NCI-H2029 (cell line): ENCODE measurements at regions not wholly inside any gene's neighbourhood (a gene's known extent, or its start where the extent isn't known, plus 50 kb on each side); places are given as distances from the start of the nearest gene placed in this dataset.

Experiments used
- DNase-seq: peaks from one replicate; lab custom pipeline; 2025; lab: John Stamatoyannopoulos, UW

DNA sequence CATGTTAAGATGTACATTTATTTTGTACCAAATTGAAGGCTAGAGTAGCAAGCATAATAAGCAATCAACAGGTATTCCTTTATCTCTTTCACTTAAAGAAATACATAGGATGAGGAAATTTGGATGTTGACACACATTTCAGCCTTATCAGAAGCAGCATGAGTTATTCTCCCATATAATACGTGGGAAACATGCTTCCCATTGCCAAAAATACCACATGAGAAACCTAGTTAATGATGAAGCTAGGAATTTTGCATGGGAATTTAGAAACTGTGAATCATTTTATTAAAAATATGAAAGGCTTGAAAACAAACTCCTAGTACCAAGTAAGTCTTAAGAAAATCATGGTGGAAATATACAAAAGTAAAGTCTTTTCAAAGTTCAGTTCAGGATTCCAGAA is 751.8 kb downstream of the TSN start:
- DNase-seq = no peak

DNA sequence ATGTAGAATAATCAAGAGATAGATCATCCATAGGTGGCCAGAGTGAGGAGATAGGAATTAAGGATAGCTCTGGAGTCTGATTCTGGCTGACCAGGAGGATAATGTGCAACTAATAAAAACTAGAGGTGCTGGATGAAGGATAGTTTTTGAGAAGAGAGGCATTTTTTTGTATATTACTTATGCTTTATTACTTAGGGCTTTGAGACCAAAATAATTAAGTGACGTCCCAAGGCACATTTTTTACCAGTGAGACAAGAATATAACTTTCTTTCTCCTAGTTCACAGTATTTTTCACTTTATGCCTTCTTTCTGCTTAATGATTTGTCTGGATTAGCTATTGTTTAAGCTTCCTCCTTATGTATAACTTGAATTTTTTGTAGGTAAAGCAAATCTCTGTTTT is 756.6 kb downstream of the TSN start:
- no peak for DNase-seq

DNA sequence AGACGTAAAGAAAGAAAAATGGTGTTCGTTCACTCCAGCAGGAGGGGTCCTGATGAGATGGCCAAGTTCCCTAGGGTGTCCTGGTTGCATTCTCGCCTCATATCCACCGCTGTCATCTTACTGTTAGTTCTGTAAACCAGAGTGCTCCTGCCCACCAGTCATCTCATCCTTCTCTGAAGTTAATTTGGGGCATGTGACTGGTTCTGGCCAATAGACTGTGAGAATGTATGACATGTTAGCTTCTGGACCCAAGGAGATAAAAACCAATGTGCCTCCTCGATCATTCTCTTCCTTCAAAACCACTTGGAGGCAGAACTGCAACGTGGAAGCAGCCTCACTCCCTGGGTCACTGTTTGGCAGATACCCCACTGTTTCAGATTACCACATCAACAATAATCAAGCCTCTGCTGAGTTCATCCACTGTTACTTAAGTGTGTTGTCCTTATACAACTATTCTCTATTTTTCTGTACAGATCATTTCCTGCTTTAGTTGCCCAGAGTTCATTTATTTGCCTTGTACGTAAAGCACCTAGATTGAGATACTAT is 759.1 kb downstream of the TSN start:
- DNase-seq = peak; percentile 78

DNA sequence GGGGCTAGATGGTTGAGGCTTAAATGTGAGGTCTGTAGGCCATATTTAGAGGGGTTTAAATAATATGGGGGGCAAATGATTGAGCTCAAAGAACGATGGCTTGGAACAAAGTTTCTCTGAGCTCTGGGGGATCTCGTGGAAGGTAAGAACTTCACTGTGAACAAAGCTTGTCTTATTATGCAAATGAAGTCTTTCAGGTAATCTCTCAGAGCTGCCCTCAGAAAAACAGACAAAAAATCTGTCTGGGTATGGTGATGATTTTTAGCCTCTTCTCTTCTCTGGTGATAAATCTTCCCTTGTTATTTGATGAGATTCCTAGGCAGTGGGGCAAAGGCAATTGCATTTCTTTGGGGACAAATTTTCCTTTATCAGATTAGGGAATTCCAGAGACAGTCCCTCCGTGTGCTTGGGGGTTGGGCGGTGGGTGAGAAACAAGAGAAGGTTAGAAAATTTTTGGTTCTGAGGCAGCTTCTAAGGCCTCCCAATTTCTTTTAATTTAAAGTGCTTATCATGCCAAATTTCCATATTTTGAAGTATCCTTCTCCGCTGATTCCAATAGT is 760.4 kb downstream of the TSN start:
- DNase-seq = no peak

DNA sequence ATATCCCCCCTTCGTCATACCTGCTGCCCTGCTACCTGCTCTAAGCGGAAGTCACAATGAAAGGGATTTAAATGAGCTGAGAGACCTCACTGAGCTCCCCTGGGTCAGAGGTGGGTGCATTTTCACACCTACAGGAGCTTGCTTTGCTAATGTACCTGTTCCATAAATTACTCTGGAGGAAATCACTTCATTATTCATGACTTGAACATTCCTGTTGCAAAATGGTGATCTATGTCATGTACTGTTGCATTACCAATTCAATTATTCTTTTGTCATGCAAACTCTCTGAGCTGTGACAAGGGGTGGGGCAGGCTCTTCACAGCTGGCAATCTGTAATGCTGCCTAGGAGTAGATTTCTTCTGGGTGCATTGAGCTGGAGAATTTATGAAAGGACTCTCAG is 761.3 kb downstream of the TSN start:
- no peak for DNase-seq

DNA sequence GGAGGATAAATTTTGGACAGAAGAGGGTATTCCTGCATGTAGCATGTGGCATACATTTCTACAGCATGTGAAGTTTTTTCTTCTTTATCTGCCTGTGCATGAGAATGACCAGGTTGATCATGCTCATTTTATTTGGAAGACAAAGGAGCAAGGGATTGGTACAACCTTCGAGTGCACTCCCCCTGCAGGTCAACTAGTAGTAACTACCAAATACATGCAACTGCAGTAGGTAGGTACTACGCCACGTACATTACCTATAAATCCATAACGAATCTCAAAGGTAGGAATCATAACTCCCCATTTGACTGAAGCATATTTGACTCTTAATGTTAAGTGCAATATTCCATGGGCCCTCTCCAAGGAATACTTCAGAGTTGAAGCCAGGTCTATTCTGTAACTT is 763.9 kb downstream of the TSN start:
- DNase-seq = no peak

DNA sequence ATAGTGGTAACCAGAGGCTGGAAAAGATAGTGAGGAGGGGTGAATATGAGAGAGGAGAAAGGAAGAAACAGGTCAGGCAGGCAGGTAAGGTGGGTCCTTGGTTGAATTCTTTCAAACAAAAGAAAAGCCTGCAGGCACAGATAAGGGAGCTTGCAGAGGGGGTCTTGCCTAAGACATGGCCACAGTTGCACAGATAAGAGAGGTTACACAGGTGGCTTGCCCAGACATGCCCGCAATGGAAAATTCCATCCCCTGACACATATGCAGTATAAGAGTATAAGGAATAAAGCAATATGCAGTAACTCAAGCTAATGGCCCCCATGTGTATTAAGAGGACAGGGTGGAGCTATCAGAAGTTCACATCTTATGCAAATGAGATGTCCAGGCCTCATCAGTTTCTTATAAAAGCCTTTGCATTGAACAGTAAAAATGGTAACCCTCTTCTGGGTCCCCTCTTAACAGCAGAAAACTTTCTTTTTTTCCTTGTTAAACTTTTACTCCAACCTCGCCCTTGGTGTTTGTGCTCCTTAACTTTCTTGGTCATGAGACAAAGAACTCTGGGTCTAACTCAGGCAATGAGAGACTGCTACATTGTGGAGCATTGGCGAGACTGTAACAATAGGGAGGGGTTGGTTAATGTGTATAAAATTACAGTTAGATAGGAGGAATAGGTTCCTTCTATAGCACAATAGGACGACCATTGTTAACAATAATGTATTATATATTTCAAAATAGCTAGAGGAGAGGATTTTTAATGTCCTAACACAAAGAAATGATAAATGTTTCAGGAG is 764.6 kb downstream of the TSN start:
- DNase-seq = no peak

DNA sequence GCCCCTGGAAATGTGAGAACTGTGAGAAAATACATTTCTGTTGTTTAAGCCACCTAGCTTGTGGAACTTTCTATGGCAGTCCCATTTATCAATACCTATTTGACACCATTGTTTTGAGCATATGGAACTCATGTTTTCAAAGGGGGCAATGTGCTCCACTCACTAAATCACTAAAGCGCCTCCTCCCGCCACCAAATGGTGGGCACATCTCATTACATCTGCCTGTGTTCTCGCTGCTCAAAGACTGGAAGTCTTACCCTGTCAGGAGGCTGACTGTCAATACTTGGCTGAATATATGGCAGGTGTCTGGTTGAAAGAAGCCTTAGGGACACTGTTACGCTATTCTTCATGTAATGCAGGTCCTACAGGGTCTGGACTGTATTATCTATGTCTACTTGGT is 767.7 kb downstream of the TSN start:
- no peak for DNase-seq

DNA sequence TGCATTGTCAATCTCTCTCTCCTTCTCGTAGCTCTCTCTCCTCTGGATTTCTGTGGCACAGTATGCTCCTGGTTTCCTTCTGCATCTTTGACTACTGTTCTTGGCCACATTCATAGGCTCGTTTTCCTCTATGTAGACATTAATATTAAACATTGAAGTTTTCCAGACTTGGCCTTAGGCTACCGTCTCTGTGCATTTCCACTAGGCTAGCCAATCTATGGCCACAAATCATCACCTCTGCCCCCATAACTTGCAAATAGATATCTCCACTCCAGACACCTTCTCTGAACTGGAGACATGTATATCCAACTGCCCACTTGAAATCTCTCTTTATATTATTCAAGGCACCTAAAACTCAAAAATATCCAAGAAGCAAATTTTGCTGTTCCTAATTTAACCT is 768.5 kb downstream of the TSN start:
- no peak for DNase-seq

DNA sequence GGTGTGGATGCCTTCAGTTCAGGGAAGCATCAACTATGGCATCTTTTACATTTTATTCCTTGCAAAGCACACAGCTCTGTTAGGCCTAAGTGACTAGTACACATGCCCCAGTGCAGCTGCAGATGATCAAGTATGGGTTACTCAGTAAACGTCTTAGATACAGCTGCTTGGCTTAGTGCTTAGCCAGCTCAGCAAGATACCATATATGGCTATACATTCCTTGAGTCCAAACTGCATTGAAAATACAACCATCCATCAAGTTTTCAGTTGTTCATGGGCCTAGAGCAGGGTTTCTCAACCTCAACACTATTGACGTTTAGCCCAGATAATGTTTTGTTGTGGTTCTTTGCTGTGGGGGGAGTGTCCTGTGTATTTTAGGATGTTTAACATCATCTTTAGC is 769.9 kb downstream of the TSN start:
- DNase-seq = no peak

DNA sequence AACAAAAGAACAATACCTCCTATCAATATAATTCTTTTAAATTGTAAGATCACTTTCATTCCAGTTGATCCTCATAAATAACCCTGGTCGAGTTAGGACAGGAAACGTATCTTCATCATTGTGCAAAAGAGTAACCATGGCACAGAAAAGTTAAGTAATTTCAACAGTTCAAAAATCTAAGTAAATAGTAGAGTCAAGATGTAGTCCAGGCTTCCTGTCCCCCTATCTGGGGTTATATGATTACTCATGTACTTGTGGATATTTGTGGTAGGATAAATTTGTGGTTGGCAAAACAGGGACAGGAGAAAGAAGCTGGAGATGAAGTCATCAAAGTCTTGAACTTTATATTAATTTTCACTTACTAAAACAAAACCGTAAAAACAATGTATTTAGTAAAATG is 772.6 kb downstream of the TSN start:
- no peak for DNase-seq

DNA sequence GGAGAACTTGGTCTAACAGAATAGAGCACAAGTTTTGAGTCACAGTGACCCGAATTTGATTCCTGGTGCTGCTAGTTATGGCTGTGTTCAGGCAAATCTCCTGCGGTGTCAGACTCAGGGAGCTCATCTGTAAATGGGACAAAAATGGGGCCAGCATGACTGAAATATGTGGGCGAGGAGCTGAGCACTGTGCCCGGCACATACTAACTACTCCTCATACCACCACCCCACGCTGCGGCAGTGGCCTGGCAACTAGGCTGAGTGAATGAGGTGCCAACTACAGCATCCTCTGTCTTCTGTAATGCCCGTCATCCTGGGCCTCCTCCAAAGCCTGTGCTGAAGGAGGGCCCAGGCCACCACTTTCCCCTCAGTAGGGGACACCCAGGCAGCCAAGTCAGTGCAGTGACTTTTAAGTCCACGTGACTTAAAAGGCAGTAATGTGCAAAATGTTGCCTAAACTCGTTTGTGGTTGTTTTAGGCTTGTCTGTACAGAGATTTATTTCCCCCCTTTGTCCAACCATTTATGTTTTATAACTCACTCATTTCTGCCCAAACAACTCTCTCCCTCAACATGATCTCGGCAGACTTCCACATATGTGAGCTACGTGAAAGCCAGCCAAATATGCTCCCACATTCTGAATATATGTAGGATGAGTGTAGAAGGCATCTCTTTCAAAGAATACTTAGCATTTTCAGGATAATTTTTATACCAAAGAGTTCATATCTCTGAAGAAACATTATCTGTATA is 773.7 kb downstream of the TSN start:
- DNase-seq = no peak

DNA sequence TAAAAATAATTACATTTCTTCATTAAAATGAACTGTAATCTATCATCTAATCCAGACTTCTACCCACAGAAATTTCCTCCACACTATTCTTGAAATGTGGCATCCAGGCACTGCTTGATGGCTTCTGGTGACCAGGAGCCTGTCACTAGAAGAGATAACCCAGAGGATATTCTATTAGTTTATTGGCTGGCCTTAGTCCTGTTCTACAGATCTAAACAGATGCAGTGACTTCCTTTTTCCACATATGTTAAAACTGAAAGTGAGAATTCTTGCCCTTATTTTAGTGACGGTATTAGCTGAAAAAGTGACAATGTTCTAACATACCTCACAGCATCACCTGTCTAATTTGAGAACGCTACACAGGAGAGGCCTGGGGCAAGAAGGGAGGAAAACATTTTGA is 775.4 kb downstream of the TSN start:
- DNase-seq = no peak

DNA sequence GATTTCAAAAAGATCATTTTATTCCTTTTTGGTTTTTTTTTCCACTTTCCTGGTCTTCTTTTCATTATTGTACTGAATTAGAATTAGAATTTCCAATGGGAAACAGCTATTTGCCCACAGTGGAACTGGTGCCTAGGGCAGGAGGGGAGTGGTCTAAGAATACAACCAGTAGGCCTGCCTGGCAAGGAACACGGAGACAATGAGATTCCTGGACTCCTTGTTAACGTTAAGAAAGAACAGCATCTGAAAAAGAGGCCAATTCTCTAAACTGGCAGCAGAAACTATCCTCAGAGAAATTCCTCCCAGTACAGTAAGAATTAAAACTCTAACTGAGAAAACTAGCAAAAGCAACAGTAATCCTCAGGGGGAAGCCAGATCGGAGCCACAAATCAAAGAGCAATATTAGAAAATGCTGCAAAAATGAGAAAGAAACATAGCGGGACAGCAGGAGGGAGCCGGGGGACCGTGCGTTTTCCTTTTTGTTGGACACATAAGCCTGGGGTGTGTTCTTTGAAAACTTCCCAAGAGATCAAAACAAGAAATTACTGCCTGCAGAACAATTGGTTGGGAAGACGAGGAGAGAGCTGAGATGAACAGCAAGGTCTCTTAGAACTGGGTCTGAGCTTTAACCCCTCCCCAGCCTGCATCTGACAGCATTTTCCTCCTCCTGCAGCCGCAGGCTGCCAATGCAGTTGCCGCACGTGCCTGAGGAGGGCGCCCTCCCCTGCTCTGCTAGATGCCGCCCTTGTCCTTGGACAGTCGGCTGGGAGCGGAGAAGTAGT is 776.0 kb downstream of the TSN start:
- no peak for DNase-seq

DNA sequence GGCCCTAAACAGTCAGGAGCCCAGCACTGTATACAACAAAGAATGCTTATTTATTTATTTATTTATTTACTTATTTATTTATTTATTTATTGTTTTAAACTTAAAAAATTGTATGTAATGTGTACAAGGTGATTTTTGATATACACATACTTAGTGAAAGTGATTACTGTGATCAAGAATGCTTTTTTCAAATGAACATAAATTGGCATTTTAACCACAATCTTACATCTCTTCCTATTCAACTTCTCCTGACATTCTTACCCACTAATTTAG is 776.6 kb downstream of the TSN start:
- DNase-seq = no peak

DNA sequence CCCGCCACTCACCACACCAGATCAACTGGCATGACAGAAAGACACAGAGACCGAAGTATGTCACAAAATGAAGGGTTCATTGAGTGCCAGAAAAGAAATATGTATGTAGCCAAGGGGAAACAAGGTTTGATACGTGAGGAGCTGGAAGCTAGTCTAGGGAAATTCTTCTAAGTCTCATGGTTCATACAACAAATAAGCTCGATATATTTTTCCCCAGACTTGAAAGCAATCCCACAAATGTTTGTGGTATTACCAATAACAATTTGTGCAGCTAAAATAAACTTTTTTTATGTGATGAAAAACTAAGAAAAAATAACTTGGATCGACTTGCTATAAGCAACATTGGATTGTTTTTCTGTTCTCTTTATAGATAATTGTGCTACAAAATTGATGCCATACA is 777.0 kb downstream of the TSN start:
- DNase-seq = no peak

DNA sequence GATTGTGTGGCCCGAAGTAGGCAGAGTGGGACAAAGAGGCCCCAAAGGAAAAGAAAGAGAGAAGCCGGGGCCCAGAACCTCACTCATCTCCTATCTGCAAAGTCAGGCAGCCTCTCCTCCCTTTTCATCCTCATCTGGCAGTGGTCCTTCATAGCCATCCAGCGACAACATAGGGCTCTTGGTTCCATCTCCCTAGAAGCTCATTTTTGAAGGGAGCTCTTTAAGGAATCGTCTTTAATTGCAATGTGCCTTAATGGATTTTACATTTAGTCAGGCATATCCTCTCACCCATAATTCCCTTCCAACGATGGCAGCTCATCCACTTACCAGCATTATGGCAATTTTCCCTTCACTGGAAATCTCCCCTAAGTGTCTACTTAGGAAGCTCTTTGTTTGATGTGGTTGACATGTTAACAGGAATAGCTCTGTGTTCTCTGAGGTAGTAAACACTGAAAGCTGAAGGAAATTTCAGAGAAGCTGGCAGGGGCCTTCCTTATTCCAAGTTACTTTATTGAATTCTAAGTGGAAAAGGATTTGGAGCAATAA is 780.6 kb downstream of the TSN start:
- no peak for DNase-seq

DNA sequence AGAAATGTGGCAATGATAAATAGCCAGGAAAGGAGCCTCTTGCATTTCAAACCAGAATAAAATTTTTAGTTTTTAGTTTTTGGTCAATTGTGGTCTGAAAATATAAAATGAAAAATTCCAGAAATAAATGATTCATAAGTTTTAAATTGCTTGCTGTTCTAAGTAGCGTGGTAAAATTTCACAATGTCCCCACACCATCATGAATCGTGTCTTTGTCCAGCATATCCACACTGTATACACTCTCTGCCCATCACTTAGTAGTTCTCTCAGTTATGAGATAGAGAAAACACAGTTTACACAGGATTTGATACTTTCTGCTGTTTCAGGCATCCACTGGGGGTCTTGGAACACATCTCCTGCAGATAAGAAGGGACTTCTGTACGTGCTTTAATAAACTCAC is 783.9 kb downstream of the TSN start:
- no peak for DNase-seq

DNA sequence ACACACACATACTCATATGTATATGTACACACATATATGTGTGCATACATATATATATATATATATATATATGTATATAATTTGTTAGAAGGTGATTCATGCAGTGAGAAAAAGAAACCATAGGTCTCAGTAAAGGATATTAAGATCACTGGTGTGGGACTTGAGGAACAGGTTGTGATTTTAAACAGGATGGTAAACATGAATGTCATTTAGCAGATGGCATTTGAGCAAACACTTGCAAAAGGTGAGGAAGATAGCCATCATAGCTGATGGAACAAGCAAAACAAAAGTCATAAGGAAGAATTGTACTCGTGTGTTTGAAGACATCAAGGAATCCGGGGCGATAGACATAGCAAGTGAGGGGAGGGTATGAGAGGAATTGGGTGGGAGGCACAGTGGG is 784.5 kb downstream of the TSN start:
- DNase-seq = no peak

DNA sequence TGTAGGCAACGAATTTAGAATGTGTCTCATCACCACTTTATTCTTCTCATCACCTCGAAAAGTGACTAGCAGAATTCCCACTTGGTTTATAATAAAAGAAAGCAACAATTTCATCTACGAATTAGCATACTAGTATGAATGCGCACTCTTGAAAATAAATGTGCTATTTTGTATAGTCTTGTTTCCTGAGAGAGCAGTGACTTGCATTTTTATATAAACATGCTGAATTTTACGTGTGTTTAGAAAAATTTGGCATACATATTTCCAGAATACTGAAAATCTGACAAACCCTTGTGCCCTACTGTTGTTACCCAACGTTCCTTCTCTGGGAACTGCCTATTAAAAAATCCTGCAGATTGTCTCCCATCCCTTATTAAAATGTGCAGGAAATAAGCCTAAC is 786.8 kb downstream of the TSN start:
- no peak for DNase-seq

DNA sequence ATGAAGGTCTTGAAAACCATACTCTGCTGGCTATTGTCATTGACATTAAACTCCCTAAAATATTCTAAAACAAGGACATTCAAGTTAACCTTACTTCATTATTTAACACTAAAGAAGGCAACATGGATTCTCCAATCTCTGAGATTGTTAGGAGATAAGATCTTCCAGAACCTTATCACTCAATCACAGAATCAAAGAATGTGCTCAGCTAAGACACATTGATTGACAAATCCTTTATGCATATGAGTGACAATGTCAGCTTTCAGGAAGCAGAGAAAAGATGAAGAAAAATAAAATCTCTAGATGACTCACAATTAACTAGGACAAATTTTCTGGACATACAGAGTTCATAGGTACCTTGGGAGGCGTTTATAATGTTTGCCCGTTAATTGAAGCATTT is 787.2 kb downstream of the TSN start:
- DNase-seq = no peak

DNA sequence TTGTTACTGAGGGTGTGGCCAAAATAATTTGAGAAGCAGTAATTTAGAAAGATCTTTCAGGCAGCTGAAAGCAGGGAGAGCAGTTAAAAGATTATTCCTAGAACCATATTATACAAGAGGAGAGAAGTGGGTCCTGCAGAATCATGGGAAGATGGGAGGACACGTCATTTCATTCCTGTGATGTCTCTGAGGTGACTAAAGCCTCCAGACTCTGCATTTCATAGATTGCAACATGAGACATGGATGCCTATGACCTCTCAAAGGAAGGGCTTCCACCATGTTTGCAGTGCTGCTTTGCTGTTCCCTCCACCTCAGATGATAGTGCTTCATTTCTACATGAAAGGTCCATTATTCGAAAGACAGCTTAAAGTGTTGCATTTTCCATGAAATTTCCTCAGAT is 788.4 kb downstream of the TSN start:
- no peak for DNase-seq
